Skin of body (tissue), 1 donor: ENCODE measurements at regions not wholly inside any gene's neighbourhood (a gene's known extent, or its start where the extent isn't known, plus 50 kb on each side); places are given as distances from the start of the nearest gene placed in this dataset.
"Not testable (repeated sequence)": the region's sequence is repeated elsewhere in the genome, so short reads cannot be mapped to it uniquely, and the experiment has no call there.

Experiments
- DNase-seq: peaks from one replicate; lab custom pipeline; 2025; lab: John Stamatoyannopoulos, UW

GRCh38 chr6:90709431-90709996 is 122.6 kb upstream of the MAP3K7 start:
- DNase-seq: no peak

- DNase-seq: no peak
Observed at GRCh38 chr6:90708206-90708737, 121.4 kb upstream of the MAP3K7 start.

DNA sequence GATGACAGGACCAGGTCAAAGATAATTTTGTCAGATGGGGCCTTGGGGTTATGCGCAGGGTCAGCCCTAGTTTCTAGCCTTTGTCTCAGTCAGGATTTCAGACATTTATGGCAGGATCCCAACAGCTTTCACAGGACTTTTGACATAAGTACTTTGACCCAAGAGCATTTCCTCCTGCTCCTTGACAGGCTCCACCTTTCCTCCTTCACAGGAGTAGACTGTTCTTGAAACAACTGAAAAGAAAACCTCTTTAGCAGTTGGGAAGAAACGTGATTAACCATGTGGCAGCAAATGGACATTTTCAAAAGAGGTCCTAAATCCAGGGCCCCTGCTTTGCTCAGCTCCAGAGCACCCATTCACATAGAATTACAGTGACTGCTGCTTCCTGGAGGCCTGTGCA is 120.4 kb upstream of the MAP3K7 start:
- no peak for DNase-seq

DNA sequence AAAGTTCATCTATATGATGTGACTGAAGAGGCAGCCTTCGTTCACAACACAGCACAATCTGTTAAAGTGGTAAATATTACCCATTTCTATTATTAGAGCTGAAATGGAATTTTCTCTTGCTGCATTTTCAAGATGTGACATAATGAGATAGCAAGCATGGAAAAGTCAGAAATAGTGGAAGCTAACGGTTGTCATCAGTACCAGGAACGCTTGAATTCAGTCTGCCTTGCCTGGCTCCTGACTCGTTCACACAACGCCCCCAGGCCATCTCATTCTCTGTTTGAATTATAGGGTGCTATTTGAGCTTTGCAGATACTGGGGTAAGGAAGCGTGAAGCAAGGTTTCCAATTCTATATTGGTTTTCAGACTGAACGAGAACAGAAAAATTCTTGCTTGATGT is 116.5 kb upstream of the MAP3K7 start:
- DNase-seq: no peak

DNA sequence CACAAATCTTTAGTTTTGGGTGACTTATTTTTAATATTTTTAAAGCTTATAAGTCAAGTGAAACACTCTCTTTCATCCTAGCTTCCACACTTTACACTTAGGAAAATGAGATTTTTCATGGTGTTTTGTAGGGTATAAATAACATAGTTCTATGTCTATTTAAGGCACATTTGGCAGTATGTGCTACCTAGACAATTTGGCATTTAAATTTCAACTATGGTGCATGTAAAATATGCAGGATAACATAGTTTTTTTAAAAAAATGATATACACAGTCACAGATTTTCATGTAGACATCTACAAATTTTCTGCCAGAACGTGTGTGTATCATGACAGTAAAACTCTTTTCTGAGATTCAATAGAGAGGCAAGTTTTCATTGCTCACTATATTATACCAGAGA is 115.1 kb upstream of the MAP3K7 start:
- no peak for DNase-seq

- no peak for DNase-seq
Observed at GRCh38 chr6:90701146-90701781, 114.4 kb upstream of the MAP3K7 start.

DNA sequence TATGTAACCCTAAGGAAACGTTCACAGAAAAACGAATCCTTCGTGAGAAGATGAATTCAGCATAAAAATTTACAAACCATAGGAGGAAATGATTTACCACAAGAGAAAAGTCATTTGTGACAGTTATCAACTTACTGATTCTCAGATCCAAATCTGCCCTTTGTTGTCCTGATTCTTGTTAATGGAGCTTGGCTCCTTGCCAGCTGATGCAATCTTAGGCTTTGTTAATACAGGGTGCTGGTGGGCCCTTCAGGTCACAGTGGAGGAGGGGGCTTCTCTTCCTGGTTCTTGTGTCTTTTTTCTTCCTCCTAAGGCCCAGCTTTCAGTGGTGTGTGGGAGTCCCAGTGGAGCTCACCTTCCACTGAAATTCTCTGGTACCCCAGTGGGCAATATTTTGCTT is 108.4 kb upstream of the MAP3K7 start:
- no peak for DNase-seq

DNA sequence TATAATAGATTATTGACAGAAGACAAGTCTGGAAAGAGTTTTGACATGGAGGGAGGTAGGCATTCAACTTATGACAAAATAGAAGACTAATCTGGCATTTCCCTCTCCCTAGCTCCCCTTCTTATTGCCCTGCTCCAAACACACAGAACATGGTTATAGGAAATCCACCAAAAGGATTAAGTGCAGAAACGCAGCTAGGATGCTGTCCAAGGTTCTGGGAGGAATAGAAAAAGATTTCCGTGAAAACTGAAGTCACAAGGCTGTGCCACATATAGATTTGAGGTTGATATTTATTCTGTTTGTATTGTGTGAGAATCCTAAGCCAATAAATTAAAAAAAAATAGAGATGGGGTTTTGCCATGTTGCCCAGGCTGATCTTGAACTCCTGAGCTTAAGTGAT is 107.9 kb upstream of the MAP3K7 start:
- no peak for DNase-seq

DNA sequence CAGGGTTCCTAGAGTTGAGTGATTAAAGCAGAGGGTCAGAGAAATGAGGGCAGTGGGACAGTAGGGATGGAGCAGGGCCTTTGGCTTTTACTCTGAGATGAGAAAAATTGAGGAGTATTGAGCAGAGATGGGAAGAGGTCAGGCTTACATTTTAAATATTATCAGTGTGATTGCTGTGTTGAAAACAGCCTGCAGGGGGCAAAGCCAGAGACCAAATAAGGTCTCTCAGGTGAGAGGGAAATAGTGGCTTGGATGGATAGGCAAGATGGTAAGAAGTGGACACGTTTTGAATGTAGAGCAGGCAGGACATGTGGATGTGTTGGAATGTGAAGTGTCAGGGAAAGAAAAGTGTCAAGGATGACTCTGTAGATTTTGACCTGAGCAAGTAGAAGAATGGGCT is 105.0 kb upstream of the MAP3K7 start:
- no peak for DNase-seq

- DNase-seq: no peak
Observed at GRCh38 chr6:90689172-90689571, 102.3 kb upstream of the MAP3K7 start.

GRCh38 chr6:90687775-90688380 is 101.0 kb upstream of the MAP3K7 start:
- no peak for DNase-seq

DNA sequence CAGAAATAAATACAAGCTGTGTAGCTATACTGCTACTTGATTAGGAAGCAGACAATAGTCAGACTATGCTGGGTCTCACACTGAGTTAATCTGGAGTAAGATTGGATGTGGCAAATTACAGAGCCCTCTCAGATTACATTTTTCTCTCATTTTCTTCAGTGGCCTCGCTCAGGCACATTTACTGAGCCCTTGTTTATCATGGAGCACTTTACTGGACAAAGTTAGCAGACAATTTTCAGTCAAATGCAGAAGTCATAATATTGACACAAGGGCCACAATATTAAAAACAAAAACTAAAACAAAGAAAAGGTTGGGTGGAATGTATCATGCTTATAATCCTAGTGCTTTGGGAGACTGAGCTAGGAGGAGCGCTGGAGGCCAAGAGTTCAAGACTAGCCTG is 95.0 kb upstream of the MAP3K7 start:
- DNase-seq: no peak

- DNase-seq: no peak
Observed at GRCh38 chr6:90678049-90678779, 91.3 kb upstream of the MAP3K7 start.

DNA sequence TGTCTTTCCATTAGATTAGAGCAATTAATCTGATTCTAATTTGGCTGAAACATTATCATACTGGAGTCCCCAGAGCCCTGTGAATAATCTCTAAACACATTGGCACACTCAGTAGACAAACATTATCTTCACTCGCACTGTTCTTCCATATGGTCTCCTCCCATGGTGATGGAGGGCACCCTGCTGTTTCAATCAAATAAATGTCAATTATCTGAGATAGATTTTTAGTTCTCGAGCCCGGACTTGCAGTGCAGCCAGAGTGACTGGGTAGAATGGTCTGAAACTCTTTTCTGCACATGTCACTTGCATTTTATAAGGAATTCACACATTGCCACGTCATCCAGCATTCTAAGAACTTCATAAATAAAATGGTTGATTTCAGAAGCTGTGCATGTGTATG is 90.6 kb upstream of the MAP3K7 start:
- DNase-seq: no peak

DNA sequence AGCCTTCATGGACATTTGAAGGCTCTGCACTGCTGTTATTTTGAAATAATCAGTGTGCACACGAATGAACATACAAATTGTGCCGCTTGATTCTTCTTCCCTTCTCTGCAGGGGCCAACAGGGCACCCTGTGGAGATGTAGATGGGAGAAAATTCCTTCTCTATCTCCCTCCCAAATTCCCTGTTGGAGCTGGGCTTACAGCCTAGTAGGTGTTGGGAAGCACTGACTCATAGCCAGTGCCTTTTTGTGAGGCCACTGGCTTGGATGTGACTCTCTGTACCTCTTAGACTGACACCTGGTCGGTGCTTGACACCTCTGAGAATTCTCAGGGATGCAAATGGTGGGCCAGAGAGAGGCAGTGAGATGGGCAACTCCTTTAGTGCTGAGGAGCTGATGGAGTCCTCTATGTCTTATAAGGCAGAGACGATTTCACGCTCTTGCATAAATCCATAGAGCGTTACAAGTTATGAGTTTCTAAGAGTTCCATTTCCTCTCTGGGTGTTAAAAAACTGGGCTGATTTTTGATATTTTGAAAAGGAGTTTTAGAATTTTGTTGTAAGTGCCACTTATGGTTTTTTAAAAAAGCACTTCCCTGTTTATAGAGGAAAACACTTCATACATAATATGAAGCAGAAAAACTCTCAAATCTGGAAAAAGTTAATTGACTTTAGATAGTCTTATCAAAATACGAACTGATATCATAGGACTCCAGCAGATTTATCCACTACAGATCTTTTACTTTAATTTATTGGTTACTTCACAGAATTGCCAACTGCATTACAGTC is 89.8 kb upstream of the MAP3K7 start:
- no peak for DNase-seq

DNA sequence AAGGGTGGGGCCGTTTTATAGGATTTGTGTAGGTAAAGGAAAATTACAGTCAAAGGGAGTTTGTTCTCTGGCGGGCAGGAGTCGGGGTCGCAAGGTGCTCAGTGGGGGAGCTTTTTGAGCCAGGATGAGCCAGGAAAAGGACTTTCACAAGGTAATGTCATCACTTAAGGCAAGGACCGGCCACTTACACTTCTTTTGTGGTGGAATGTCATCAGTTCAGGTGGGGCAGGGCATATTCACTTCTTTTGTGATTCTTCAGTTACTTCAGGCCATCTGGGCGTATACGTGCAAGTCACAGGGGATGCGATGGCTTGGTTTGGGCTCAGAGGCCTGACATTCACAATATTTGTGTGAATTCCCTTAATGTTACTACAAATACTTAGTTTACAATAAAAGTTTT is 88.2 kb upstream of the MAP3K7 start:
- DNase-seq: not testable (repeated sequence)

GRCh38 chr6:90674077-90674476 is 87.2 kb upstream of the MAP3K7 start:
- DNase-seq: not testable (repeated sequence)

DNA sequence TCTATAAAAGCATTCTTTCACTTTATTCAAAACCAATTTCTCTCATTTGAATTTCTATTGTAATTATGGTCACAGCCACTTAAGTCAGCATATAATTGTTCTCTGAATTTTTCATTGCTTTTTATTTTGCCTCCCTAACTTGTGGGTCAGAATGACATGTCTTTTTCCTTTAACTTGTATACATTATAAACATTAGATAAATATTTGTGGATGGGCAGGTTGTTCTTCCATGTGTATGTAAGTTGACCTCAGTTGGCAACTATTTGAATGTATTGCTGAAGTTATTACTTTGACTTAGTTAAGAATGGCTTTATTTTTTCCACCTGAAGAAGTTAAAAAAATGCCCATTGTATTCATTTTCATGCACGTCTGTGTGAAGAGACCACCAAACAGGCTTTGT is 83.0 kb upstream of the MAP3K7 start:
- no peak for DNase-seq

DNA sequence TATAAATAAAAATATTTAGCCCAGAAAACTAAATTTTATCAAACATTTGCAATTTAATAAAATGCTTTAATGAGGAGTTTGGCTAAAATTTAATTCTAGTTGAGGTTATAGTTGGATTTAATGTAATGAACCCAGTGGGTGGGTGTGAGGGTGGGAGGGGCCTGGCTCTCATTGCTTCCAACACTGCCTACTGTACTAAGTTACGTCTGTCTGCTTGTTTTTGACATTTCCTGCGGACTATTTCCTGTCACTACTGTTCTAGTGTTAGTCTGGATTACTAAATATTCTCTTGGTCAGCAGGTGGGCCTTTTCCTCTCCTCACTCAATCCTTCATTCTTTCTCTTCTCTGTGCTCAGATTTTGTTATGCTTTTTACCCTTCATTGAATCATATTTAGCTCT is 82.5 kb upstream of the MAP3K7 start:
- DNase-seq: no peak

DNA sequence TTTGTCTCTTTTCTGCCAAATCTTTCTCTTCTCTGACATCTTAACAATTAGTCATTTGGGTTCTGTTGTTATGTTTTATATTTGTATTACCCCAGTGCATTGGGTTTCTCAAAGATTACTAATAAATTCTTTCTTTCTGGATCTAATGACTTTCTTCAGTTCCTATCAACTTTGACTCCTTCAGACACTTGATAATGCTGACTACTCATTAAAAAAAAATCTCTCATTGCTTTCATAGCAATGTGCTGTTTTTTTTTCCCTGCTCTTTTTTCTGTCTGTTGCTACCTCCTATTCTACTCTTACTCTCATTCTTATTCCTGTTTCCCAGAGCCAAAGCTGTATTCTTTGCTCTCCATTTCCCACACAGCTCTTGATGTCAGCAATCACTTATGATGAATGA is 81.3 kb upstream of the MAP3K7 start:
- DNase-seq: no peak

GRCh38 chr6:90663873-90664272 is 77.0 kb upstream of the MAP3K7 start:
- no peak for DNase-seq

DNA sequence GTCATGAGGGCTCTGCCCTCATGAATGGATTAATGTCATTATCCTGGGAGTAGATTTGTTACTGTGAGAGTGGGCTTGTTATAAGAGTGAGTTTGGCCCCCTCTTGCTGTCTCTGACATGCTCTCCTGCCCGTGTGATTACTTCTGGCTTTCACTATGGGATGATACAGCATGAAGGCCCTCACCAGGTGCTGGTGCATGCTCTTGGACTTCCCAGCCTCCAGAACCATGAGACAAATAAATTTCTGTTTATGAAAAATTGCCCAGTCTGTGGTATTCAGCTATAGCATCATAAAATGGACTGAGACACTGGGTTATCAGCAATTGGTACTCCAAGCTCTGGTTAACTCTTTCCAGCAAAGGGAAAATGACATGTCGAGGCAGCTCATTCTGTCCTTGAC is 76.2 kb upstream of the MAP3K7 start:
- no peak for DNase-seq
